NT2/D1 (cell line): ENCODE measurements at regions not wholly inside any gene's neighbourhood (a gene's known extent, or its start where the extent isn't known, plus 50 kb on each side); places are given as distances from the start of the nearest gene placed in this dataset.

Experiments used
- YY1 ChIP-seq: IDR thresholded peaks from 2 replicates; pipeline ENCODE4 v1.6.1; 2011; ENCODE audit not compliant: insufficient read length, insufficient read depth
- ZNF274 ChIP-seq: IDR thresholded peaks from 2 replicates; pipeline ENCODE4 v1.6.1; 2011; ENCODE audit warnings: mild to moderate bottlenecking, low read depth, low read length

GRCh38 chr1:119225265-119225664 is 84.8 kb upstream of the WARS2 start:
- TF ChIP-seq ZNF274 (no peak), YY1 (no peak)
